ENCODE measurements at regions not wholly inside any gene's neighbourhood (a gene's known extent, or its start where the extent isn't known, plus 50 kb on each side); places are given as distances from the start of the nearest gene placed in this dataset.
"Not testable (repeated sequence)": the region's sequence is repeated elsewhere in the genome, so short reads cannot be mapped to it uniquely, and the experiment has no call there.

- FAIRE-seq; DNase-seq (ENCODE audit: low spot score): not testable (repeated sequence)
Measured at GRCh38 chrX:128783139-128783538, 730.9 kb upstream of the ACTRT1 start.

- FAIRE-seq (no peak), DNase-seq (ENCODE audit: low spot score) (peak; percentile 3)
Measured at GRCh38 chrX:128781506-128781905, 729.3 kb upstream of the ACTRT1 start.

- FAIRE-seq (no peak), DNase-seq (ENCODE audit: low spot score) (no peak)
Measured at GRCh38 chrX:128780934-128781333, 728.7 kb upstream of the ACTRT1 start.

GRCh38 chrX:128769495-128769894, 717.3 kb upstream of the ACTRT1 start:
- DNase-seq (ENCODE audit: low spot score) (no peak), FAIRE-seq (no peak)

- FAIRE-seq: no peak
- DNase-seq (ENCODE audit: low spot score): no peak
Measured at GRCh38 chrX:128759745-128760144, 707.5 kb upstream of the ACTRT1 start.

GRCh38 chrX:128759177-128759576, 707.0 kb upstream of the ACTRT1 start:
- FAIRE-seq (no peak), DNase-seq (ENCODE audit: low spot score) (no peak)

- FAIRE-seq (no peak), DNase-seq (ENCODE audit: low spot score) (no peak)
Measured at GRCh38 chrX:128754130-128754529, 701.9 kb upstream of the ACTRT1 start.

GRCh38 chrX:128739539-128739938, 687.3 kb upstream of the ACTRT1 start:
- DNase-seq (ENCODE audit: low spot score) (no peak), FAIRE-seq (no peak)

- FAIRE-seq: no peak
Measured at GRCh38 chrX:128728943-128729342, 676.7 kb upstream of the ACTRT1 start.

GRCh38 chrX:128717635-128718578, 665.7 kb upstream of the ACTRT1 start:
- FAIRE-seq: no peak
- no peak for DNase-seq (ENCODE audit: low spot score)

More at GRCh38 chrX:128728943-128729342, 676.7 kb upstream of the ACTRT1 start:
- no peak for DNase-seq (ENCODE audit: low spot score)

GRCh38 chrX:128714425-128714824, 662.2 kb upstream of the ACTRT1 start:
- DNase-seq (ENCODE audit: low spot score) (no peak), FAIRE-seq (no peak)

- DNase-seq (ENCODE audit: low spot score) (no peak), FAIRE-seq (no peak)
Measured at GRCh38 chrX:128699716-128700285, 647.6 kb upstream of the ACTRT1 start.

- no peak for DNase-seq (ENCODE audit: low spot score)
- no peak for FAIRE-seq
Measured at GRCh38 chrX:128698573-128699181, 646.5 kb upstream of the ACTRT1 start.

- FAIRE-seq: no peak
- no peak for DNase-seq (ENCODE audit: low spot score)
Measured at GRCh38 chrX:128691872-128692271, 639.7 kb upstream of the ACTRT1 start.

- no peak for DNase-seq (ENCODE audit: low spot score)
- no peak for FAIRE-seq
Measured at GRCh38 chrX:128685387-128685786, 633.2 kb upstream of the ACTRT1 start.

GRCh38 chrX:128676651-128677050, 624.4 kb upstream of the ACTRT1 start:
- FAIRE-seq: no peak

GRCh38 chrX:128674326-128675086, 622.3 kb upstream of the ACTRT1 start:
- DNase-seq (ENCODE audit: low spot score); FAIRE-seq: not testable (repeated sequence)

More at GRCh38 chrX:128676651-128677050, 624.4 kb upstream of the ACTRT1 start:
- peak; percentile 12 for DNase-seq (ENCODE audit: low spot score)

GRCh38 chrX:128664211-128664610, 612.0 kb upstream of the ACTRT1 start:
- FAIRE-seq (no peak), DNase-seq (ENCODE audit: low spot score) (no peak)

GRCh38 chrX:128653524-128654060, 601.4 kb upstream of the ACTRT1 start:
- no peak for FAIRE-seq
- DNase-seq (ENCODE audit: low spot score): no peak

- DNase-seq (ENCODE audit: low spot score) (no peak), FAIRE-seq (no peak)
Measured at GRCh38 chrX:128650326-128650725, 598.1 kb upstream of the ACTRT1 start.

GRCh38 chrX:128634754-128635153, 582.6 kb upstream of the ACTRT1 start:
- FAIRE-seq (no peak), DNase-seq (ENCODE audit: low spot score) (no peak)
